GM23338 (cell line): ENCODE measurements at regions not wholly inside any gene's neighbourhood (a gene's known extent, or its start where the extent isn't known, plus 50 kb on each side); places are given as distances from the start of the nearest gene placed in this dataset.

Experiments used
- ATAC-seq: fragments of 200-7000 bp; cut with Tn5 transposase; 3 replicates; pipeline ENCODE4 v1.9.1; 2020
- DNase-seq: peaks from one replicate; pipeline ENCODE4 v3.0.0-alpha.2; 2015; ENCODE audit warnings: low spot score
- H2AFZ ChIP-seq: fragments of 200-600 bp; sonication (generic); 2 replicates; pipeline ENCODE4 v1.8.0; 2016; ENCODE audit warnings: antibody characterized with exemption, mild to moderate bottlenecking, moderate library complexity
- H3F3A ChIP-seq: fragments of 200-600 bp; sonication (generic); replicated peaks from 2 replicates; pipeline ENCODE4 v1.8.0; 2017; ENCODE audit warnings: antibody characterized with exemption, mixed run types, low read depth
- H3K27ac ChIP-seq: fragments of 200-600 bp; sonication (generic); 2 replicates; pipeline ENCODE4 v1.6.1; 2016; ENCODE audit warnings: low read depth
- H3K27me3 ChIP-seq: fragments of 200-600 bp; sonication (generic); 2 replicates; pipeline ENCODE4 v1.8.0; 2016; ENCODE audit warnings: mild to moderate bottlenecking, mixed run types, moderate library complexity; ENCODE audit not compliant: insufficient read depth
- H3K36me3 ChIP-seq: fragments of 200-600 bp; sonication (generic); 2 replicates; pipeline ENCODE4 v1.8.0; 2016; ENCODE audit warnings: mild to moderate bottlenecking; ENCODE audit not compliant: insufficient read depth
- H3K4me1 ChIP-seq: fragments of 200-600 bp; sonication (generic); 2 replicates; pipeline ENCODE4 v1.8.0; 2016; ENCODE audit warnings: mild to moderate bottlenecking, moderate library complexity; ENCODE audit not compliant: insufficient read depth
- H3K4me2 ChIP-seq: fragments of 200-600 bp; sonication (generic); 2 replicates; pipeline ENCODE4 v1.7.1; 2017; ENCODE audit warnings: mixed run types
- H3K4me3 ChIP-seq: fragments of 200-600 bp; sonication (generic); 2 replicates; pipeline ENCODE4 v1.6.1; 2016; ENCODE audit warnings: mixed run types
- H3K79me2 ChIP-seq: fragments of 200-600 bp; sonication (generic); replicated peaks from 2 replicates; pipeline ENCODE4 v1.8.0; 2017; ENCODE audit warnings: mild to moderate bottlenecking; ENCODE audit not compliant: insufficient read depth
- H3K9me2 ChIP-seq: fragments of 200-600 bp; sonication (generic); 2 replicates; pipeline ENCODE4 v1.8.0; 2017; ENCODE audit not compliant: insufficient read depth
- H4K20me1 ChIP-seq: fragments of 200-600 bp; sonication (generic); replicated peaks from 2 replicates; pipeline ENCODE4 v1.8.0; 2017; ENCODE audit warnings: mild to moderate bottlenecking; ENCODE audit not compliant: insufficient read depth
- H3K27ac Mint-ChIP-seq: 2 replicates; pipeline ENCODE4 v1.8.0; 2020; ENCODE audit warnings: inconsistent platforms, mild to moderate bottlenecking, moderate library complexity, mixed read lengths
- H3K27me3 Mint-ChIP-seq: 3 replicates; pipeline ENCODE4 v1.8.0; 2022; ENCODE audit warnings: low read depth, mild to moderate bottlenecking, moderate library complexity, mixed read lengths, inconsistent platforms; ENCODE audit not compliant: insufficient read depth, poor library complexity
- H3K36me3 Mint-ChIP-seq: 3 replicates; pipeline ENCODE4 v1.8.0; 2021; ENCODE audit warnings: low read depth, mild to moderate bottlenecking, inconsistent platforms, moderate library complexity, mixed read lengths
- H3K4me1 Mint-ChIP-seq: 3 replicates; pipeline ENCODE4 v1.8.0; 2020; ENCODE audit warnings: mild to moderate bottlenecking, inconsistent platforms, mixed read lengths
- H3K4me3 Mint-ChIP-seq: 3 replicates; pipeline ENCODE4 v1.8.0; 2021; ENCODE audit warnings: moderate library complexity, mild to moderate bottlenecking, inconsistent platforms, mixed read lengths
- H3K9me3 Mint-ChIP-seq: 3 replicates; pipeline ENCODE4 v1.8.0; 2020; ENCODE audit warnings: moderate library complexity, mild to moderate bottlenecking, inconsistent platforms, mixed read lengths
- CREB1 ChIP-seq: fragments of 250-450 bp; sonication (Bioruptor Pico); IDR thresholded peaks from 2 replicates; pipeline ENCODE4 v1.5.0; 2020; ENCODE audit warnings: low read depth, mild to moderate bottlenecking, moderate library complexity
- CTCF ChIP-seq, 2 experiments: fragments of 200-600 bp in 1 of 2; sonication (generic) in 1 of 2; conservative IDR thresholded peaks; 2 replicates each; pipeline versions ENCODE4 v1.5.1 to v1.6.1; 2016 to 2017; ENCODE audit warnings: antibody characterized with exemption in 2 of 2, low read depth in 2 of 2, mild to moderate bottlenecking in 2 of 2, moderate library complexity in 1 of 2
- EZH2 ChIP-seq: fragments of 200-600 bp; sonication (generic); IDR thresholded peaks from one replicate; pipeline ENCODE4 v1.8.0; 2017; ENCODE audit warnings: antibody characterized with exemption, mild to moderate bottlenecking, low read depth; ENCODE audit not compliant: unreplicated experiment
- EZH2phosphoT487 ChIP-seq: fragments of 200-600 bp; sonication (generic); IDR thresholded peaks from one replicate; pipeline ENCODE4 v1.8.1; 2018; ENCODE audit warnings: antibody characterized with exemption; ENCODE audit not compliant: unreplicated experiment
- JUNB ChIP-seq: IDR thresholded peaks from one replicate; pipeline ENCODE4 v1.6.1; 2016; ENCODE audit warnings: antibody characterized with exemption; ENCODE audit not compliant: unreplicated experiment
- NANOG ChIP-seq: IDR thresholded peaks from 2 replicates; pipeline ENCODE4 v1.6.1; 2016; ENCODE audit warnings: antibody characterized with exemption, borderline replicate concordance
- POLR2AphosphoS5 ChIP-seq: IDR thresholded peaks from 2 replicates; pipeline ENCODE4 v1.6.1; 2016; ENCODE audit warnings: antibody characterized with exemption, low read depth
- REST ChIP-seq: IDR thresholded peaks from one replicate; pipeline ENCODE4 v1.6.1; 2018; ENCODE audit warnings: antibody characterized with exemption; ENCODE audit not compliant: unreplicated experiment
- STAT1 ChIP-seq: IDR thresholded peaks from one replicate; pipeline ENCODE4 v1.6.1; 2016; ENCODE audit warnings: antibody characterized with exemption; ENCODE audit not compliant: unreplicated experiment
- ZNF114 ChIP-seq: fragments of 250-450 bp; sonication (Bioruptor Pico); IDR thresholded peaks from 2 replicates; pipeline ENCODE4 v1.5.0; 2020; ENCODE audit warnings: mild to moderate bottlenecking, moderate library complexity
- ZNF331 ChIP-seq: fragments of 250-450 bp; sonication (Bioruptor Pico); IDR thresholded peaks from 2 replicates; pipeline ENCODE4 v1.5.0; 2020; ENCODE audit warnings: low read depth, mild to moderate bottlenecking, moderate library complexity
- TF ChIP-seq, protein P1 (sequence below): IDR thresholded peaks from 2 replicates; pipeline ENCODE4 v1.6.1; 2016; ENCODE audit warnings: antibody characterized with exemption

DNA sequence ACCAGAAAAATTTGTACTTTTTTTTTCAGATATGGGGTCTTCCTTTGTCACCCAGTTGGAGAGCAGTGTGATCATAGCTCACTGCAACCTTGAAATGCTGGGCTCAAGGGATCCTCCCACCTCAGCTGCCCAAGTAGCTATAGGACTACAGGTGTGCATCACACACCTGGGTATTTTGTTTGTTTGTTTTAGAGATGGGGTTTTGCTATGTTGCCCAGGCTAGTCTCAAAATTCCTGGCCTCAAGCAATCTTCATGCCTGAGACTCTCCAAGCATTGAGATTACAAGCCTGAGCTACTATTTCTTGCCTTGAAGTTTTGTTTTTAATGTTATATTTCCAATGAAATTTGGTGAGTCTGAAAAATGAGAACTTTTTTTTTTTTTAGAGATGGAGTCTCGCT is 847.8 kb downstream of the TRIML1 start:
- ATAC-seq (no peak), DNase-seq (no peak)
- Mint-ChIP-seq H3K4me3 (no peak overlapping the region), H3K9me3 (peaks cover 14% of the 10 kb centered on the region; the same call in 2 of the 3 replicates), H3K27ac (no peak overlapping the region), H3K4me1 (no peaks in the 10 kb centered on the region), H3K27me3 (no peaks in the 10 kb centered on the region), H3K36me3 (peaks cover 13% of the 10 kb centered on the region; the same call in 2 of the 3 replicates)
- peaks cover 3% of the 10 kb centered on the region; the same call in 1 of the 2 replicates for H3K36me3 ChIP-seq
- H3K27ac ChIP-seq, result no peak overlapping the region
- no peaks in the 10 kb centered on the region for H3K4me1 ChIP-seq
- TF ChIP-seq EZH2 (no peak), NANOG (no peak)
- H3K27me3 ChIP-seq, result no peaks in the 10 kb centered on the region
- H3K9me2 ChIP-seq, result no peaks in the 10 kb centered on the region; the same call in 1 of the 2 replicates
- H3K79me2 ChIP-seq, result no peaks in the 10 kb centered on the region
- no peaks in the 10 kb centered on the region for H3F3A ChIP-seq
- H4K20me1 ChIP-seq, result no peaks in the 10 kb centered on the region
- H3K4me3 ChIP-seq, result no peak overlapping the region
- H3K4me2 ChIP-seq, result no peak overlapping the region
- no peak overlapping the region for H2AFZ ChIP-seq

DNA sequence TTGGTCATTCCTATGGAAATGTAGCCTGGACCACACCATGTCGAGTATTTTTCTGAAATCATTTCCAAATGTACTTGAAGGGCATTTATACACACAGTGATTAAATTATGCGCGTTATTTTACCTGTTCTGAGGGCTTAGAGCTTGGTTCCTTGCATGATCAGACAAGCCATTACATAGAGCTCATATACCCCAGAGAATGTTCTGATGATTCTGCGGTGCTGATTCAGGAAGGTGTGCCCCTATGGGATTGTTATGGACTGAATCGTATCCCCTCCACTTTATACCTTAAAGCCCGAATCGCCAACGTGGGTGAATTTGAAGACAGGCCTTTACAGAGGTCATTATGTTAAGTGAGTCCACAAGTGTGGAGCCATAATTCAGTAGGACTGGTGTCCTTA is 848.9 kb downstream of the TRIML1 start:
- H3K4me1 Mint-ChIP-seq, result no peaks in the 10 kb centered on the region
- H3K27me3 Mint-ChIP-seq, result no peaks in the 10 kb centered on the region
- no peak overlapping the region for H3K4me3 Mint-ChIP-seq
- peaks cover 13% of the 10 kb centered on the region; the same call in 2 of the 3 replicates for H3K36me3 Mint-ChIP-seq
- no peak for DNase-seq
- Histone ChIP-seq H3K4me1 (no peaks in the 10 kb centered on the region), H3K36me3 (peaks cover 3% of the 10 kb centered on the region; the same call in 1 of the 2 replicates), H3K9me2 (no peaks in the 10 kb centered on the region; the same call in 1 of the 2 replicates), H3K4me2 (no peak overlapping the region), H3K27ac (no peak overlapping the region), H4K20me1 (no peaks in the 10 kb centered on the region), H3K79me2 (no peaks in the 10 kb centered on the region), H3K4me3 (no peak overlapping the region), H2AFZ (no peak overlapping the region), H3F3A (no peaks in the 10 kb centered on the region), H3K27me3 (no peaks in the 10 kb centered on the region)
- no peak for ATAC-seq
- peaks cover 14% of the 10 kb centered on the region; the same call in 2 of the 3 replicates for H3K9me3 Mint-ChIP-seq
- H3K27ac Mint-ChIP-seq, result no peak overlapping the region
- no peak for TF ChIP-seq CREB1
- TF ChIP-seq CTCF (conservative IDR thresholded peaks at IDR 0.05; ENCODE audit: low read depth in 2 of 2), result no peak
- no peak for TF ChIP-seq POLR2AphosphoS5
- TF ChIP-seq, protein P1, sequence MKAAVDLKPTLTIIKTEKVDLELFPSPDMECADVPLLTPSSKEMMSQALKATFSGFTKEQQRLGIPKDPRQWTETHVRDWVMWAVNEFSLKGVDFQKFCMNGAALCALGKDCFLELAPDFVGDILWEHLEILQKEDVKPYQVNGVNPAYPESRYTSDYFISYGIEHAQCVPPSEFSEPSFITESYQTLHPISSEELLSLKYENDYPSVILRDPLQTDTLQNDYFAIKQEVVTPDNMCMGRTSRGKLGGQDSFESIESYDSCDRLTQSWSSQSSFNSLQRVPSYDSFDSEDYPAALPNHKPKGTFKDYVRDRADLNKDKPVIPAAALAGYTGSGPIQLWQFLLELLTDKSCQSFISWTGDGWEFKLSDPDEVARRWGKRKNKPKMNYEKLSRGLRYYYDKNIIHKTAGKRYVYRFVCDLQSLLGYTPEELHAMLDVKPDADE, result no peak
- TF ChIP-seq REST, result no peak
- no peak for TF ChIP-seq ZNF331 (CRISPR knock-in tag)
- no peak for TF ChIP-seq EZH2
- TF ChIP-seq NANOG, result no peak
- no peak for TF ChIP-seq EZH2phosphoT487
- no peak for TF ChIP-seq STAT1
- TF ChIP-seq JUNB, result no peak
- no peak for TF ChIP-seq ZNF114 (CRISPR knock-in tag)
